ENCODE measurements at regions not wholly inside any gene's neighbourhood (a gene's known extent, or its start where the extent isn't known, plus 50 kb on each side); places are given as distances from the start of the nearest gene placed in this dataset.
"Not testable (repeated sequence)": the region's sequence is repeated elsewhere in the genome, so short reads cannot be mapped to it uniquely, and the experiment has no call there.

DNA sequence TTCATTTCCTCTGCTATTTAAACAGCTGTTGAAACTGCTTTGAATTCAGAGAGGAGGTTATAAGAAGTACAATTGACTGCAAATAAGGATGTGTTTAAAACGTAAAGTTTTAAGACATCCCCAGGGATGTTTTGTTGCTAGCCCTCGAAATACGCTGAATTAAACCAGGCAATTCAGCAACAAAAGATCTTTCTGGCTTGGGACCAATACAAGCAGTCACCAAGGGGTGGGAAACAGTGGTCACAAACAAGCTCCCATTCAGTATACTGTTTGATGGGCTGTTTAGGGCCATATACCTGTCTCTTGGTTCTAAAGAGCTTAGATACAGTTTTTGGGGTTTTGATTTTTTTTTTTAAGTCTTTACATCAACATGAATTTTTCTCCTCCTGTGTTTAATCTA lies 446.3 kb upstream of the POT1 start:
- no peak for DNase-seq (ENCODE audit: low spot score)

DNA sequence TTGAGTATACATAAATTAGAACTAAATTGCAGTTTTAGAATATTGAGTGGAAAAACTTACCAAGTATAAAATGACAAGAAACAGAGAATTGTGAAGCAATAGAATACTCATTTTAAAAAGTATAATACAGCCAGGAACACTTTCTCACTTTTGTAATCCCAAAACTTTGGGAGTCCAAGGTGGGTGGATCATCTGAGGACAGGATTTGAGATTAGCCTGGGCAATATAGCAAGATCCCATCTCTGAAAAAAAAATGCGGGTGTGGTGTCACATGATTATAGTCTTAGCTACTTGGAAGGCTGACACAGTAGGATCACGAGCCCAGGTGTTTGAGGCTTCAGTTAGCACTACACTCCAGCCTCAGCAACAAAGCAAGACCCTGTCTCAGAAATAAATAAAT lies 440.9 kb upstream of the POT1 start:
- DNase-seq (ENCODE audit: low spot score) = no peak

DNA sequence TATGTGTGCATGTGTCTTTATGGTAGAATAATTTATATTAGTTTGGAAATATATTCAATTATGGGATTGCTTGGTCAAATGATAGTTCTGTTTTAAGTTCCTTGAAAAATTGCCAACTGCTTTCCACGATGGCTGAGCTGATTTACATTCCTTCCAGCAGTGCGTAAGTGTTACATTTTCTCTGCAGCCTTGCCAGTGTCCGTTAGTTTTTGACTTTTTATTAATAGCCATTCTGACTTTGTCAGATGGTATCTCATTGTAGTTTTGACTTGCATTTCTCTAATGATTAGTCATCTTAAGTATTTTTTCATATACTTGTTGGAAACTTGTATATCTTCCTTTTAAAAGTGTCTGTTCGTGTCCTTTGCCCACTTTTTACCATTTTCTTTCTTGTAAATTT lies 434.2 kb upstream of the POT1 start:
- no peak for DNase-seq (ENCODE audit: low spot score)

DNA sequence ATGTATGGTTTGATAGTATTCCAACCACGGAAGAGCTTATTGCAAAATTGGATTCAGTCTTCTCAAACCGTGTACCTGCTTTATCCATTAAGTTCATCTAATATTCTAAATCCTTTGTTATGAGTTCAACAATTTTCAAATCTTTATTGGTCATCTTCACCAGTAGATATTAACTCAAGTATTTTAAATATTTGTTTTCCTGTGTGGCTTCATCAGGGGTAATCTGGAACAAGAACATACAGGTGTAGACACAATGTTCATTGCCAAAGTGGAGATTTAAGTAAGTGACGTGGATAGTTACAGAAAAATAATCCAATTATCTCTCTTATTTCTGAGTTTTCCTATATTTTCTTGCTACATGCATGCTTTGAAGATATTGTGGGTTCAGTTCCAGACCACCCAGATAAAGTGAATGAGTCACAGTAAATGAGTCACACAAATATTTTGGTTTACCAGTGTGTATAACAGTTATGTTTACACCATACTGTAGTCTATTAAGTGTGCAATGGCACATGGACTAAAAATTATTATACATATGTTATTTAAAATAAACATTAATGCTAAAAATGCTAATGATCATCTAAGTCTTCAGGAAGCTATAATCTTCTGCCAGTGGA lies 429.0 kb upstream of the POT1 start:
- no peak for DNase-seq (ENCODE audit: low spot score)

DNA sequence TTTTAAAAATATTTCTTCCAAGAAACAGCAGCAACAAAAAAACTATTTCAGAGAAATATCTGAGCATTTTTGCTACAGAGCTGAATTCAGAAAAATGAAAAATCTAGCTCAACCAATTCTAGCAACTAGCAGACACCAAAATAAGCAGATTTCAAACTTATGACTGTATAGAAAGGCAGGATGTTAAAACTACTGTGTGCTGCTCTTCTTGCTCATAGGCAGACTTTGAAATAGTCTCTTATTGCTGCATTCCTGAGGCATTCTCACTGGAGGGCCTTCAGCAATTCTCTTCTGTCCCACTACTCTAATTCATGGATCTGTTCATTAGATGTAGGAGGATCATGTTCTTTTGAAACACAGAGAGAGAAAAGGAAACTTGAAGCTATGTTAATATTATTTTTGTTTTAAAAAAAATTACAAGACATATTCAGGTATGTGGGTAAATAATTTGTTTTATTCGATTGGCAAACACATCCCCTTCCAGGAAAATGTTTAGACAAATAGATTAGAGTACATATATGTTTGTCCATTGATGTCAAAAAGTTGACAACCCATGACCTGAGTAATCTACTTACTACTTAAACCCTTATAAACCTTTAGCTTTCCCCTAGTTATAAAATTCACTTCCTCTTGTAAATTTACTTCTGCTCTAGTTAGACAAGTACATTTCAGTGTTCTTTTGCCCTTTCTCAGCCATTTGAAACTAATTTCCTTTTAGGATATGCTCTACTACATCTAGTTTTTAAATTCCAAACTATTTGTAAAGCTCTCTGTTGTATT lies 428.2 kb upstream of the POT1 start:
- DNase-seq (ENCODE audit: low spot score) = no peak

DNA sequence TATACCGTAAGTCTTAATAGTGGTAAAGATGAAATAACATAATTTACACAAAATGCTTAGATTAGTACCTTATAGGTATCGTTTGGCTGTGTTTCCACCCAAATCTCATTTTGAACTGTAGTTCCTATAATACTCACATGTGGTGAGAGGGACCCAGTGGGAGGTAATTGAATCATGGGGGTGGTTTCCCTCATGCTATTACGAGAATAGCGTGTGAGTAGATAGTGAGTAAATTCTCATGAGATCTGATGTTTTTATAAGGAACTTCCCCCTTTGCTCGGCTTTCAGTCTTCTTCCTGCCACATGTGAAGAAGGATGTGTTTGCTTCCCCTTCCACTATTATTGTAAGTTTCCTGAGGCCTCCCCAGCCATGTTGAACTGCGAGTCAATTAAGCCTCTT lies 426.3 kb upstream of the POT1 start:
- DNase-seq (ENCODE audit: low spot score) = no peak

DNA sequence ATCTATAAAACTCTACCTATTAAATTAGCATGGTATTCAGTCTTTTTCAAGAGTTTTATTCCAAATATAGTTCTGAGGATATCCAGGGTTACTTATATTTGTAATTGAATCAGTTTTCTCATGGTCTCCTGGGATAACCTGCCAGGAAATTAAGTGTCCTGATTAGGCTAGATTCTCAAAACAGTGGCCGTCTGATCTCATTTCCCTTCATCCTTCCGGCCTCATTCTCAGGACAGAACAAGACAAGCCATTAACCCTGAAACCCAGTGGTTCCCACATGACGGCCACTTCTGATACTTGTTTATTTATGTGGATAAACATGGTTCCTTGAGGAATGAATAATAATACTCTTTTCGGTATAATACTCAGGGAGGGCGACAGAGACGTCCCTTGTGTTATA lies 417.6 kb upstream of the POT1 start:
- DNase-seq (ENCODE audit: low spot score) = no peak

DNA sequence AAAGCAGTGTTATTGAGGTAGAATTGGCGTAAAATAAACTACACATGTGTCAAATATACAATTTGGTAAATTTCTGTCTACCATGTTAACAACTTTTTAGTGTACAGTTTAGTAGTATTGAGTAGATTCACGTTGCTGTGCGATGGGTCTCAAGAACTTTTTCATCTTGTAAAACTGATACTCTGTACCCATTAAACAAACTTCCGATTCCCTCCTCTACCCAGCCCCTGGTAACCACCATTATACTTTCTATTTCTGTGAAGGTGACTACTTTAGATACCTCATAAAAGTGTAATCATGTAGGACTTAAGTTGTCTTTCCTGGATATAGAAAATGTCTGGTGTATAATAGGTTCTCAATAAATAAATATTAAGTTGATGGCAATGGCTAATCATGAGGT lies 408.5 kb upstream of the POT1 start:
- DNase-seq (ENCODE audit: low spot score) = no peak

DNA sequence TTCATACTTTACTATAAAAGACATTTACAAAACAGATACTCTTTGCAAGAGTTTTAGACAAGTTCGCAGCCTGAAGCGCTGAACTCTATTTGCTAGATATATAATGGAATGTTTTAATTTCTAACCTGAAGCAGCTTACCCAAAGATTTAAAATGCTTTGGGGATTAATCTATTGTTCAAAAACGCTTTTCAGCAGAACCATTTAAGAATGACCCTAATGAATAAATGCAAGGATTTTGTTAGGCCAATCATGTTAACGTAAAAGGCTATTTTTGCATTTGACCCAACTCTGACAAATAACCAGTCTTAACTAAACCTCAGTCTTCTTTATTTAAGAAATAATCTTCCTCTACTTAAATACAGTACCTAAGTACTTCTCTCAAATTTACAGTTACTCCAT lies 406.7 kb upstream of the POT1 start:
- DNase-seq (ENCODE audit: low spot score) = no peak

DNA sequence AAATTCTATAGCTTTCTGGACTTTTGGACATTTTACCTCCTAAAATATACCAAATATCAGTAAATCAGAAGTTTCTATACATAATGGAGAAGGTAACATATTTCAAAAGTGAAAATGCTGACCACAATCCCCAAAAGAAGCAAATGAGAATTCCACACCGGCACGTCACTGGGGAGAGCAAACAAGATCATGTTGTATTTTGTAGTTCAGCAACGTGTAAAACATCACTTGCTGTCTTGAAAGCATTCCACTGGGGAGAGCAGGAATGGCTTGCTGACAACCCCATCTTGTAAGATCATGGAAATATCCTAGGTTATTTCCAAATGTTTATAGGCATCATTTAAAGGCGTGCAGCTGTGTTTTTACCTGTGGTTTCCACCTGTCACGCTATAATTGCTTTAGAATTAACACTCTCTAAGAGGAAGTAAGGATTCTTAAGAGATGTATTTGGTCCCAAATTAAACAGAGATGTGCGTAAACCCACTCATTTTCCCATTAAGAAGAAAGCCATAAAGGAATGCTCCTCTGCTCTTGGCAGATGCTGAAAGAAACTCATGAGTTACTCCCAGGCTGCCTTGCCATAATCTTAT lies 397.1 kb upstream of the POT1 start:
- DNase-seq (ENCODE audit: low spot score) = no peak

DNA sequence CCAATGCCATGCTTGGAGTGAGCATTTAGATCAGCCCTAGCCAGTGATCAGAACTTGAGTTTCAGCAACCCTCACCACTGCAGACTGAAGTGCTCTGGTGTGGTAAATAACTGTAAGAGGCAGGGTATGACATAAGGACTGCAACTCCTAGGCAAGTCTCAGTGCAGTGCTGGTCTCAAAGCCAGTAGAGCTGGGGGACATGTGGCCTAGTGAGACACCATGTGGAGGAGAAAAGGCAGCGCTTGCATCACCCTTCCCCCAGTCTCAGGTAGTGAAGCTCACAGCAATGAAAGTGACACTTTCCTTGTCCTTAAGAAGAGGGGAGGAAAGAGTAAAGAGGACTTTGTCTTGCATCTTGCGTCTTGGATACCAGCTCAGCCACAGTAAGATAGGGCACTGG lies 386.8 kb upstream of the POT1 start:
- no peak for DNase-seq (ENCODE audit: low spot score)

DNA sequence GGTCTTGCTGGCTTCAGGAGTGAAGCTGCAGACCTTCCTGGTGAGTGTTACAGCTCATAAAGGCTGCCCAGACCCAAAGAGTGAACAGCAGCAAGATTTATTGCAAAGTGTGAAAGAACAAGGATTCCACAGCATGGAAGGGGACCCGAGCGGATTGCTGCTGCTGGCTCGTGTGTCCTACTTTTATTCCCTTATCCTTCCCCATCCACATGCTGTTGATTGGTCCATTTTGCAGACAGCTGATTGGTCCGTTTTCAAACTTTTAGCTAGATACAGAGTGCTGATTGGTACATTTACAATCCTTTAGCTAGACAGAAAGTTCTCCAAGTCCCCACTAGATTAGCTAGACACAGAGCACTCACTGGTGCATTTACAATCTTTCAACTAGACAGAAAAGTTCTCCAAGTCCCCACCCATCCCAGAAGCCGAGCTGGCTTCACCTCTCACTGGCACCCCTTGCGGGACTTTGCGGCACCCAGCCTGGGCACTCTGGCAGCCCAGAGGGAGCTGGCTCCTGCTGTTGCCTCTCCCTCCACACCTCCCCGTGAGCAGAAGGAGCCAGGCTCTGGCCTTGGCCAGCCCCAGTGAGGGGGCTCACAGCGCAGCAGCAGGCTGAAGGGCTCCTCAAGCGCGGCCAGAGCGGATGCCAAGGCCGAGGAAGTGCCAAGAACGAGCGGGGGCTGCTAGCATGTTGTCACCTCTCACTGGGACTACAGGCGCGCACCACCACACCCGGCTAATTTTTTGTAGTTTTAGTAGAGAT lies 369.6 kb upstream of the POT1 start:
- no peak for DNase-seq (ENCODE audit: low spot score)

DNA sequence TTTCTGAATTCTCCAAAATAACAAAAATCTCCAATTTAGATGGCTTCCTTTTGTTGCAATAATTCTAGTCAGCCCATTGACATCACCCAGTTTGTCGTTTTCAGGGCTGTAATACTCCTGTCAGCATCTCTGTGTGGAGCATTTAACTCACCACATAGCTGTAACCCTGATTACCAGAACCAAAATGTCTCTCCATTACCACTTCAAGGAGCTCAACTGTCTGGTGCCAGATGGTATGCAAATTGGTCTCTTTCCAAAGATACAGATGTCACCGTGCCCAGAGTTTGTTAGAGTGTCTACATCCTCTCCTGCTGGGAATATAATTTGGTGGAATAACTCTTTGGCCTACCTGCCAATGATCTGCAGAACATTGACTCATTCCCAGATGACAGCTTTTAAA lies 350.3 kb upstream of the POT1 start:
- DNase-seq (ENCODE audit: low spot score) = no peak

DNA sequence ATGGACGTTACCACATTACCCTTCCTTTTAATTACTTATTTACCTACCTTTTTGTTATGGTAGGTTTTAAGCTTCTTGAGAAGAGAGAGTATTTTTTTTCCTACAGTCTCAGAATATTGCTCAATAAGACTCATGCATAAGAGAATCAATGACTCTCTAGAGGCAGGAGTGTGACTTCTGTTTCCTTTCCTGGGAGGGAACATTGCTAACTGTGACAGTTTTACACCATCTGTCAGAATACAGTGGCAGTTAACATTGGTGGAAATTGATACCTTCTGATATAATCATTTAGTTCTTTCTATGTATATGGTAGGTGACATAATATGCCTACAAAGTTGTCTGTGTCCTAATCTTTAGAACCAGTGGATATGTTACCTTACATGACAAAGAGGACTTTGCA lies 348.7 kb upstream of the POT1 start:
- no peak for DNase-seq (ENCODE audit: low spot score)

DNA sequence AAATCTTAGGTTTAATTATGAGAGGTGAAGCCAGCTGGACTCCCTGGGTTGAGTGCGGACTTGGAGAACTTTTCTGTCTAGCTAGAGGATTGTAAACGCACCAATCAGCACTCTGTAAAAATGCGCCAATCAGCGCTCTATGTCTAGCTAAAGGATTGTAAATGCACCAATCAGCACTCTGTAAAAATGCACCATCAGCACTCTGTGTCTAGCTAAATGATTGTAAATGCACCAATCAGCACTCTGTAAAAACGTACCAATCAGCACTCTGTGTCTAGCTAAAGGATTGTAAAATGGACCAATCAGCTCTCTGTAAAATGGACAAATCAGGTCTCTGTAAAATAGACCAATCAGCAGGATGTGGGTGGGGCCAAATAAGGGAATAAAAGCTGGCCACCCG lies 345.1 kb upstream of the POT1 start:
- DNase-seq (ENCODE audit: low spot score) = not testable (repeated sequence)

DNA sequence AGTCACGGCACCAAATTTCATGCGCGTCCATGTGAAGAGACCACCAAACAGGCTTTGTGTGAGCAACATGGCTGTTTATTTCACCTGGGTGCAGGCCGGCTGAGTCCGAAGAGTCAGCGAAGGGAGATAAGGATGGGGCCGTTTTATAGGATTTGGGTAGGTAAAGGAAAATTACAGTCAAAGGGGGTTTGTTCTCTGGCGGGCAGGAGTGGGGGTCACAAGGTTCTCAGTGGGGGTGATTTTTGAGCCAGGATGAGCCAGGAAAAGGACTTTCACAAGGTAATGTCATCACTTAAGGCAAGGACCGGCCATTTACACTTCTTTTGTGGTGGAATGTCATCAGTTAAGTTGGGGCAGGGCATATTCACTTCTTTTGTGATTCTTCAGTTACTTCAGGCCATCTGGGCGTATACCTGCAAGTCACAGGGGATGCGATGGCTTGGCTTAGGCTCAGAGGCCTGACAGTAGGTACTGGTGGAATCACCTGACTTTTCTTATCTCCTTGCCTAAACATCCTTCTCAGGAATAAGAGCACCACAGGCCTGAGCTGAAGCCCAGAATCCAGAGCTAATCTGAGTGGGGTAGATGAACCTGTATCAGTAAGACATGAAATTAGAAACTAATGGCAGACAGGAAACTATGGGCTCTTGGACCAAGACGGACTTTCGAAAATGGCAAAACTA lies 334.7 kb upstream of the POT1 start:
- DNase-seq (ENCODE audit: low spot score) = not testable (repeated sequence)

DNA sequence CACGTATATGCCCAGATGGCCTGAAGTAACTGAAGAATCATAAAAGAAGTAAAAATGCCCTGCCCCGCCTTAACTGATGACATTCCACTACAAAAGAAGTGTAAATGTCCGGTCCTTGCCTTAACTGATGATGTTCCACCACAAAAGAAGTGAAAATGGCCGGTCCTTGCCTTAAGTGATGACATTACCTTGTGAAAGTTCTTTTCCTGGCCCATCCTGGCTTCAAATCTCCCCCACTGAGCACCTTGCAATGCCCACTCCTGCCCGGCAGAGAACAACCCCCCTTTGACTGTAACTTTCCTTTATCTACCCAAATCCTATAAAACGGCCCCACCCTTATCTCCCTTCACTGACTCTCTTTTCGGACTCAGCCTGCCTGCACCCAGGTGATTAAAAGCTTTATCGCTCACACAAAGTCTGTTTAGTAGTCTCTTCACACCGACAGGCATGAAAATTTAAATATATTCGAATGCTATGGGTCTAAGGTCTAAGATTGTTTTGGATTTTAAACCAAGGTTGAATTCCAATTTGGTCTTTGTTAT lies 329.3 kb upstream of the POT1 start:
- DNase-seq (ENCODE audit: low spot score) = not testable (repeated sequence)

DNA sequence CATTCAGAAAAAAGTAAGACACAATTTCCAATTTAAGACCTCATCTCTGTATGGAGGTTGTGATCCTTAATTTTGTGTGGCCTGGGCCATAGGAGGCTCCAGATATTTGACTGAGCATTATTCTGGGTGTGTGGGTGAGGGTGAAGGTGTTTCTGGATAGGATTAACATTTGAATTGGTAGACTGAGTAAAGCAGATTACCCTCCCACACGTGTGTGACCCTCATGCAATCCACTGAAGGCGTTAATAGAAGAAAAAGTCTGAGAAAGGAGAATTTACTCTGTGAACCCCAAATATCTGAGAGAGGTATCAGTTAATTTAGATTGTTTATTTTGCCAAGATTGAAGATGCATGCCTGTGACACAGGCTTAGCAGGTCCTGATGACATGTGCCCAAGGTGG lies 328.0 kb upstream of the POT1 start:
- DNase-seq (ENCODE audit: low spot score) = no peak

DNA sequence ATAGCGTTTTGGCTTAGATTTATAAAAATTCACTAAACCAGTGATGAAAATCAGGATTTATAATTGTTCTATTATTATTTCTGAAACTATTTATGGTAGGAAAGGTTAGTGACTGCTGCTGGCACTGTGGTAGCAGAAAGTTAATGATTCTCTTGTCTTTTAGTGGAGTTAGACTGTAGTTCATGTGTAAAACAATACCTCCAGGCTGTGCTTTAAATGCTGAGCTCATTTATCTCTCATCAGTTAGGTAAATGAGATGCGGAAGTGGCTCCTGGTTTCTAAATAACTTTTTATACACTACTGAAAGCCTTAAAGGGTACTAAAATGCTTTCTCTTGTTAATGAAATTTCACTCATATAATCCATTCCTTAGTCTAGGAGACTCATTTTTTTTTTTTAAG lies 326.8 kb upstream of the POT1 start:
- DNase-seq (ENCODE audit: low spot score) = no peak

DNA sequence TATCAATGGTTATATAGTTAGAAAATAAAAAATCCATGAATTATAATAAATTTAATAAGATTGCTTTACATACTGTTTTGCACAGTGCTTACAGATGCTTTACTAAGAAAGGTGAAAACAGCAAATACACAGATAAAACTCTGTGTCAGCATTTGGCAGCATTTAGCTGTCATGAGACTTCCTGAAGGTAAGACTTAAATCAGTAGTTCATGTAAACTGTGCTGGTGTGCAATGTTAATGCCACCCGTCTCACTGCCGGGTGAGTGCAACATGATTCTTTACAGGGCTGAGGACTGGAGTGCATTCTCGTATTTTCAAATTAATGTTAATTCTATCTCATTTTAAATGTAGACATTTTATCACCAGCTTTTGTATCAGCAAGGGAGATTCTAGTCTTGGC lies 326.2 kb upstream of the POT1 start:
- no peak for DNase-seq (ENCODE audit: low spot score)

DNA sequence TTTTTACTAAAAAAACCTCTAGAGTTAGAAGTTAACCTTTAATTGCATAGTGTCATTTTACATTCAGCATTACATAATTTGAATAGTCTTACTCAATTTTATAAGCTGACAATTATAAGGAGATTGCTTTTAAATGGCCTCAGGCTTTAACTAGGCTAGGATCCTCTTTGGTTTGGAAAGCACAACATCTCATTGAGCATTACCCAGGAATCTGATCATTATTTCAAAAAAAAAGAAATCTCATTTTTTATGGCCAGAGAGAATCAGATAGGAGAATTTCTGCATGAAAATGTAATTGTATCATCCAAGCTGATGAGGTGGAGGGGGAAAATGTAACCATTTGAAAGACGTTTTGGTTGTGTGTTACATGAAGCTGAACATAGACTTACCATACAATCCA lies 324.9 kb upstream of the POT1 start:
- DNase-seq (ENCODE audit: low spot score) = no peak
